GM21737 (cell line): ENCODE measurements at regions not wholly inside any gene's neighbourhood (a gene's known extent, or its start where the extent isn't known, plus 50 kb on each side); places are given as distances from the start of the nearest gene placed in this dataset.
"Not testable (repeated sequence)": the region's sequence is repeated elsewhere in the genome, so short reads cannot be mapped to it uniquely, and the experiment has no call there.

Experiments
- ATAC-seq: cut with Tn5 transposase; IDR thresholded peaks from one replicate; pipeline ENCODE4 v1.9.1; 2021; ENCODE audit warnings: mild to moderate bottlenecking, moderate library complexity; ENCODE audit not compliant: unreplicated experiment

- no peak for ATAC-seq
Measured at GRCh38 chr12:13924286-13924685, 57.1 kb downstream of the GRIN2B start.

GRCh38 chr12:13918897-13919296 is 62.5 kb downstream of the GRIN2B start:
- no peak for ATAC-seq

GRCh38 chr12:13915096-13915495 is 66.3 kb downstream of the GRIN2B start:
- no peak for ATAC-seq

- no peak for ATAC-seq
Measured at GRCh38 chr12:13913371-13913770, 68.0 kb downstream of the GRIN2B start.

GRCh38 chr12:13911756-13912554 is 69.4 kb downstream of the GRIN2B start:
- ATAC-seq = no peak

- no peak for ATAC-seq
Measured at GRCh38 chr12:13905794-13906193, 75.6 kb downstream of the GRIN2B start.

GRCh38 chr12:13900718-13901117 is 80.7 kb downstream of the GRIN2B start:
- ATAC-seq = no peak

GRCh38 chr12:13898387-13898786 is 83.0 kb downstream of the GRIN2B start:
- ATAC-seq = not testable (repeated sequence)

GRCh38 chr12:13897811-13898210 is 83.6 kb downstream of the GRIN2B start:
- no peak for ATAC-seq

GRCh38 chr12:13896063-13896626 is 85.3 kb downstream of the GRIN2B start:
- no peak for ATAC-seq

GRCh38 chr12:13891902-13892301 is 89.5 kb downstream of the GRIN2B start:
- ATAC-seq = no peak

- no peak for ATAC-seq
Measured at GRCh38 chr12:13890943-13891342, 90.5 kb downstream of the GRIN2B start.

GRCh38 chr12:13887779-13888388 is 93.5 kb downstream of the GRIN2B start:
- no peak for ATAC-seq

- ATAC-seq = no peak
Measured at GRCh38 chr12:13882176-13882575, 99.2 kb downstream of the GRIN2B start.

- ATAC-seq = no peak
Measured at GRCh38 chr12:13880613-13881012, 100.8 kb downstream of the GRIN2B start.

- no peak for ATAC-seq
Measured at GRCh38 chr12:13875744-13876143, 105.7 kb downstream of the GRIN2B start.

- ATAC-seq = no peak
Measured at GRCh38 chr12:13870255-13870654, 111.1 kb downstream of the GRIN2B start.

GRCh38 chr12:13864081-13864673 is 117.2 kb downstream of the GRIN2B start:
- peak; percentile 93 for ATAC-seq

GRCh38 chr12:13857750-13858149 is 123.7 kb downstream of the GRIN2B start:
- ATAC-seq = no peak

GRCh38 chr12:13853471-13853870 is 127.9 kb downstream of the GRIN2B start:
- no peak for ATAC-seq

- ATAC-seq = no peak
Measured at GRCh38 chr12:13851828-13852227, 129.6 kb downstream of the GRIN2B start.

- ATAC-seq = no peak
Measured at GRCh38 chr12:13849456-13849855, 131.9 kb downstream of the GRIN2B start.
